GM18517 (cell line): ENCODE measurements at regions not wholly inside any gene's neighbourhood (a gene's known extent, or its start where the extent isn't known, plus 50 kb on each side); places are given as distances from the start of the nearest gene placed in this dataset.
"Not testable (repeated sequence)": the region's sequence is repeated elsewhere in the genome, so short reads cannot be mapped to it uniquely, and the experiment has no call there.

ENCODE experiments used
- ATAC-seq: cut with Tn5 transposase; IDR thresholded peaks from one replicate; pipeline ENCODE4 v1.9.1; 2021; ENCODE audit warnings: mild to moderate bottlenecking, moderate library complexity; ENCODE audit not compliant: unreplicated experiment

GRCh38 chr5:60020457-60020856 lies 126.9 kb upstream of the PDE4D start:
- no peak for ATAC-seq

GRCh38 chr5:60018960-60019359 lies 125.4 kb upstream of the PDE4D start:
- ATAC-seq, result not testable (repeated sequence)

- no peak for ATAC-seq
These were observed 124.6 kb upstream of the PDE4D start for GRCh38 chr5:60018091-60018490.

- ATAC-seq, result no peak
These were observed 120.8 kb upstream of the PDE4D start for GRCh38 chr5:60014331-60014730.

GRCh38 chr5:60010853-60011252 lies 117.3 kb upstream of the PDE4D start:
- ATAC-seq, result no peak

- no peak for ATAC-seq
These were observed 116.8 kb upstream of the PDE4D start for GRCh38 chr5:60010328-60010727.

GRCh38 chr5:60007729-60008128 lies 114.2 kb upstream of the PDE4D start:
- no peak for ATAC-seq

GRCh38 chr5:59999056-59999455 lies 105.5 kb upstream of the PDE4D start:
- ATAC-seq, result no peak

GRCh38 chr5:59992206-59992605 lies 98.7 kb upstream of the PDE4D start:
- no peak for ATAC-seq

- no peak for ATAC-seq
These were observed 94.9 kb upstream of the PDE4D start for GRCh38 chr5:59988396-59988795.

- ATAC-seq, result no peak
These were observed 82.8 kb upstream of the PDE4D start for GRCh38 chr5:59976342-59976741.

GRCh38 chr5:59972043-59972442 lies 78.5 kb upstream of the PDE4D start:
- no peak for ATAC-seq

GRCh38 chr5:59959330-59959729 lies 65.8 kb upstream of the PDE4D start:
- ATAC-seq, result no peak

GRCh38 chr5:59956130-59956783 lies 62.7 kb upstream of the PDE4D start:
- no peak for ATAC-seq

GRCh38 chr5:59955241-59955640 lies 61.7 kb upstream of the PDE4D start:
- no peak for ATAC-seq

GRCh38 chr5:59943452-59944113 lies 50.1 kb upstream of the PDE4D start:
- ATAC-seq, result no peak
